ENCODE measurements at regions not wholly inside any gene's neighbourhood (a gene's known extent, or its start where the extent isn't known, plus 50 kb on each side); places are given as distances from the start of the nearest gene placed in this dataset.
"Not testable (repeated sequence)": the region's sequence is repeated elsewhere in the genome, so short reads cannot be mapped to it uniquely, and the experiment has no call there.

- not testable (repeated sequence) for H3K4me1 Mint-ChIP-seq; H3K27ac Mint-ChIP-seq (ENCODE audit: low read depth); H3K9me3 Mint-ChIP-seq; H3K4me3 Mint-ChIP-seq; ATAC-seq (replicated peaks; ENCODE audit: extremely low read depth, poor library complexity, severe bottlenecking); H3K36me3 Mint-ChIP-seq (ENCODE audit: insufficient read depth); DNase-seq (ENCODE audit: low spot score in 2 of 2); H3K27me3 Mint-ChIP-seq
Measured at GRCh38 chr4:4089716-4090419, 136.9 kb downstream of the OTOP1 start.

GRCh38 chr4:4090720-4091119, 136.0 kb downstream of the OTOP1 start:
- not testable (repeated sequence) for H3K9me3 Mint-ChIP-seq; H3K27ac Mint-ChIP-seq (ENCODE audit: low read depth); H3K36me3 Mint-ChIP-seq (ENCODE audit: insufficient read depth); H3K27me3 Mint-ChIP-seq; H3K4me1 Mint-ChIP-seq; DNase-seq (ENCODE audit: low spot score in 2 of 2); H3K4me3 Mint-ChIP-seq; ATAC-seq (replicated peaks; ENCODE audit: extremely low read depth, poor library complexity, severe bottlenecking)

- H3K27me3 Mint-ChIP-seq; DNase-seq (ENCODE audit: low spot score in 2 of 2); H3K4me1 Mint-ChIP-seq; H3K36me3 Mint-ChIP-seq (ENCODE audit: insufficient read depth); ATAC-seq (replicated peaks; ENCODE audit: extremely low read depth, poor library complexity, severe bottlenecking); H3K4me3 Mint-ChIP-seq; H3K27ac Mint-ChIP-seq (ENCODE audit: low read depth); H3K9me3 Mint-ChIP-seq: not testable (repeated sequence)
Measured at GRCh38 chr4:4092159-4092558, 134.6 kb downstream of the OTOP1 start.

- H3K4me3 Mint-ChIP-seq; ATAC-seq (replicated peaks; ENCODE audit: extremely low read depth, poor library complexity, severe bottlenecking); H3K27ac Mint-ChIP-seq (ENCODE audit: low read depth); H3K36me3 Mint-ChIP-seq (ENCODE audit: insufficient read depth); H3K9me3 Mint-ChIP-seq; H3K27me3 Mint-ChIP-seq; DNase-seq (ENCODE audit: low spot score in 2 of 2); H3K4me1 Mint-ChIP-seq: not testable (repeated sequence)
Measured at GRCh38 chr4:4099610-4100009, 127.1 kb downstream of the OTOP1 start.

GRCh38 chr4:4106923-4107322, 119.8 kb downstream of the OTOP1 start:
- peak in 1 of 2 donors; percentile 7 for DNase-seq (ENCODE audit: low spot score in 2 of 2)
- not testable (repeated sequence) for H3K9me3 Mint-ChIP-seq; H3K36me3 Mint-ChIP-seq (ENCODE audit: insufficient read depth); H3K4me1 Mint-ChIP-seq; H3K27me3 Mint-ChIP-seq
- Mint-ChIP-seq H3K4me3 (peak overlapping the region; percentile 77), H3K27ac (ENCODE audit: low read depth) (peak overlapping the region; percentile 29)
- ATAC-seq (replicated peaks; ENCODE audit: extremely low read depth, poor library complexity, severe bottlenecking), result peak; percentile 10

- DNase-seq (ENCODE audit: low spot score in 2 of 2), result peak; percentile 3 to 72
- peak; percentile 43 for ATAC-seq (replicated peaks; ENCODE audit: extremely low read depth, poor library complexity, severe bottlenecking)
- H3K4me1 Mint-ChIP-seq; H3K27ac Mint-ChIP-seq (ENCODE audit: low read depth); H3K4me3 Mint-ChIP-seq; H3K27me3 Mint-ChIP-seq; H3K9me3 Mint-ChIP-seq; H3K36me3 Mint-ChIP-seq (ENCODE audit: insufficient read depth): not testable (repeated sequence)
Measured at GRCh38 chr4:4107411-4108107, 119.2 kb downstream of the OTOP1 start.

GRCh38 chr4:4115381-4115780, 111.3 kb downstream of the OTOP1 start:
- DNase-seq (ENCODE audit: low spot score in 2 of 2); H3K4me3 Mint-ChIP-seq; ATAC-seq (replicated peaks; ENCODE audit: extremely low read depth, poor library complexity, severe bottlenecking); H3K36me3 Mint-ChIP-seq (ENCODE audit: insufficient read depth); H3K27me3 Mint-ChIP-seq; H3K4me1 Mint-ChIP-seq; H3K27ac Mint-ChIP-seq (ENCODE audit: low read depth); H3K9me3 Mint-ChIP-seq: not testable (repeated sequence)

GRCh38 chr4:4116901-4117300, 109.8 kb downstream of the OTOP1 start:
- H3K9me3 Mint-ChIP-seq; DNase-seq (ENCODE audit: low spot score in 2 of 2); H3K36me3 Mint-ChIP-seq (ENCODE audit: insufficient read depth); H3K27me3 Mint-ChIP-seq; ATAC-seq (replicated peaks; ENCODE audit: extremely low read depth, poor library complexity, severe bottlenecking); H3K4me1 Mint-ChIP-seq; H3K27ac Mint-ChIP-seq (ENCODE audit: low read depth); H3K4me3 Mint-ChIP-seq: not testable (repeated sequence)

GRCh38 chr4:4134368-4134767, 92.4 kb downstream of the OTOP1 start:
- ATAC-seq (replicated peaks; ENCODE audit: extremely low read depth, poor library complexity, severe bottlenecking); H3K4me1 Mint-ChIP-seq; H3K9me3 Mint-ChIP-seq; DNase-seq (ENCODE audit: low spot score in 2 of 2); H3K27me3 Mint-ChIP-seq; H3K4me3 Mint-ChIP-seq; H3K27ac Mint-ChIP-seq (ENCODE audit: low read depth); H3K36me3 Mint-ChIP-seq (ENCODE audit: insufficient read depth): not testable (repeated sequence)

GRCh38 chr4:4136621-4137020, 90.1 kb downstream of the OTOP1 start:
- H3K4me1 Mint-ChIP-seq; ATAC-seq (replicated peaks; ENCODE audit: extremely low read depth, poor library complexity, severe bottlenecking); DNase-seq (ENCODE audit: low spot score in 2 of 2); H3K36me3 Mint-ChIP-seq (ENCODE audit: insufficient read depth); H3K4me3 Mint-ChIP-seq; H3K27me3 Mint-ChIP-seq; H3K9me3 Mint-ChIP-seq; H3K27ac Mint-ChIP-seq (ENCODE audit: low read depth): not testable (repeated sequence)
